DMS114 treated with DMSO at 0.1 percent for 48 hours (cell line): ENCODE measurements at regions not wholly inside any gene's neighbourhood (a gene's known extent, or its start where the extent isn't known, plus 50 kb on each side); places are given as distances from the start of the nearest gene placed in this dataset.
"Not testable (repeated sequence)": the region's sequence is repeated elsewhere in the genome, so short reads cannot be mapped to it uniquely, and the experiment has no call there.

ENCODE experiments used
- DNase-seq: peaks from one replicate; lab custom pipeline; 2025; ENCODE audit not compliant: unreplicated experiment; lab: John Stamatoyannopoulos, UW

GRCh38 chr11:37390576-37391083, 792.6 kb upstream of the RAG2 start:
- DNase-seq, result no peak

- no peak for DNase-seq
Observed at GRCh38 chr11:37378958-37379357, 780.9 kb upstream of the RAG2 start.

GRCh38 chr11:37372667-37373066, 774.6 kb upstream of the RAG2 start:
- DNase-seq, result no peak

GRCh38 chr11:37371346-37371970, 773.4 kb upstream of the RAG2 start:
- DNase-seq, result no peak

GRCh38 chr11:37370817-37371216, 772.8 kb upstream of the RAG2 start:
- DNase-seq, result no peak

- no peak for DNase-seq
Observed at GRCh38 chr11:37364246-37364839, 766.3 kb upstream of the RAG2 start.

GRCh38 chr11:37353192-37353591, 755.2 kb upstream of the RAG2 start:
- no peak for DNase-seq

- no peak for DNase-seq
Observed at GRCh38 chr11:37352485-37352884, 754.4 kb upstream of the RAG2 start.

GRCh38 chr11:37343290-37343689, 745.3 kb upstream of the RAG2 start:
- no peak for DNase-seq

GRCh38 chr11:37336401-37336800, 738.4 kb upstream of the RAG2 start:
- DNase-seq, result no peak

- no peak for DNase-seq
Observed at GRCh38 chr11:37333345-37333744, 735.3 kb upstream of the RAG2 start.

GRCh38 chr11:37323843-37324242, 725.8 kb upstream of the RAG2 start:
- DNase-seq, result no peak

GRCh38 chr11:37322333-37323194, 724.5 kb upstream of the RAG2 start:
- DNase-seq, result no peak

- DNase-seq, result no peak
Observed at GRCh38 chr11:37320921-37321320, 722.9 kb upstream of the RAG2 start.

- no peak for DNase-seq
Observed at GRCh38 chr11:37317803-37318202, 719.8 kb upstream of the RAG2 start.

- DNase-seq, result no peak
Observed at GRCh38 chr11:37313266-37313665, 715.2 kb upstream of the RAG2 start.

- no peak for DNase-seq
Observed at GRCh38 chr11:37306563-37306962, 708.5 kb upstream of the RAG2 start.

- DNase-seq, result not testable (repeated sequence)
Observed at GRCh38 chr11:37301405-37301804, 703.4 kb upstream of the RAG2 start.

- no peak for DNase-seq
Observed at GRCh38 chr11:37298173-37298572, 700.1 kb upstream of the RAG2 start.

GRCh38 chr11:37286890-37287289, 688.9 kb upstream of the RAG2 start:
- DNase-seq, result no peak

- DNase-seq, result no peak
Observed at GRCh38 chr11:37282367-37282766, 684.3 kb upstream of the RAG2 start.

- no peak for DNase-seq
Observed at GRCh38 chr11:37280200-37280599, 682.2 kb upstream of the RAG2 start.
